Endometrium (tissue), 2 donors: ENCODE measurements at regions not wholly inside any gene's neighbourhood (a gene's known extent, or its start where the extent isn't known, plus 50 kb on each side); places are given as distances from the start of the nearest gene placed in this dataset.
"Not testable (repeated sequence)": the region's sequence is repeated elsewhere in the genome, so short reads cannot be mapped to it uniquely, and the experiment has no call there.

Experiments used
- FAIRE-seq: peaks from 2 replicates; lab custom pipeline; 2012; peaks lifted over from hg19 to GRCh38; lab: Jason Lieb, UNC
- donor health status: control.
- donor health status: control.

GRCh38 chr13:111621164-111621563 lies 300.7 kb downstream of the TEX29 start:
- no peak for FAIRE-seq

- no peak for FAIRE-seq
These were observed 301.6 kb downstream of the TEX29 start for GRCh38 chr13:111622051-111622531.

- no peak for FAIRE-seq
These were observed 302.8 kb downstream of the TEX29 start for GRCh38 chr13:111623208-111623607.

GRCh38 chr13:111623743-111624505 lies 303.5 kb downstream of the TEX29 start:
- FAIRE-seq = no peak

GRCh38 chr13:111625526-111626315 lies 305.3 kb downstream of the TEX29 start:
- no peak for FAIRE-seq

GRCh38 chr13:111626371-111627305 lies 306.2 kb downstream of the TEX29 start:
- FAIRE-seq = no peak

- no peak for FAIRE-seq
These were observed 307.2 kb downstream of the TEX29 start for GRCh38 chr13:111627596-111627995.

- no peak for FAIRE-seq
These were observed 308.6 kb downstream of the TEX29 start for GRCh38 chr13:111629016-111629415.

GRCh38 chr13:111629457-111629856 lies 309.0 kb downstream of the TEX29 start:
- FAIRE-seq = no peak

GRCh38 chr13:111629926-111630325 lies 309.5 kb downstream of the TEX29 start:
- FAIRE-seq = no peak

GRCh38 chr13:111630406-111630805 lies 310.0 kb downstream of the TEX29 start:
- FAIRE-seq = no peak

- FAIRE-seq = not testable (repeated sequence)
These were observed 310.8 kb downstream of the TEX29 start for GRCh38 chr13:111631271-111631670.

GRCh38 chr13:111632906-111633305 lies 312.5 kb downstream of the TEX29 start:
- no peak for FAIRE-seq

GRCh38 chr13:111633401-111633800 lies 313.0 kb downstream of the TEX29 start:
- FAIRE-seq = no peak

GRCh38 chr13:111634410-111634809 lies 314.0 kb downstream of the TEX29 start:
- FAIRE-seq = no peak

GRCh38 chr13:111636271-111636670 lies 315.8 kb downstream of the TEX29 start:
- no peak for FAIRE-seq

GRCh38 chr13:111636804-111637203 lies 316.4 kb downstream of the TEX29 start:
- no peak for FAIRE-seq

GRCh38 chr13:111637365-111637764 lies 316.9 kb downstream of the TEX29 start:
- FAIRE-seq = no peak

GRCh38 chr13:111638233-111638632 lies 317.8 kb downstream of the TEX29 start:
- FAIRE-seq = no peak

GRCh38 chr13:111639196-111639705 lies 318.8 kb downstream of the TEX29 start:
- no peak for FAIRE-seq

- FAIRE-seq = no peak
These were observed 319.6 kb downstream of the TEX29 start for GRCh38 chr13:111640006-111640405.

GRCh38 chr13:111640476-111640875 lies 320.0 kb downstream of the TEX29 start:
- FAIRE-seq = no peak
